ENCODE measurements at regions not wholly inside any gene's neighbourhood (a gene's known extent, or its start where the extent isn't known, plus 50 kb on each side); places are given as distances from the start of the nearest gene placed in this dataset.

DNA sequence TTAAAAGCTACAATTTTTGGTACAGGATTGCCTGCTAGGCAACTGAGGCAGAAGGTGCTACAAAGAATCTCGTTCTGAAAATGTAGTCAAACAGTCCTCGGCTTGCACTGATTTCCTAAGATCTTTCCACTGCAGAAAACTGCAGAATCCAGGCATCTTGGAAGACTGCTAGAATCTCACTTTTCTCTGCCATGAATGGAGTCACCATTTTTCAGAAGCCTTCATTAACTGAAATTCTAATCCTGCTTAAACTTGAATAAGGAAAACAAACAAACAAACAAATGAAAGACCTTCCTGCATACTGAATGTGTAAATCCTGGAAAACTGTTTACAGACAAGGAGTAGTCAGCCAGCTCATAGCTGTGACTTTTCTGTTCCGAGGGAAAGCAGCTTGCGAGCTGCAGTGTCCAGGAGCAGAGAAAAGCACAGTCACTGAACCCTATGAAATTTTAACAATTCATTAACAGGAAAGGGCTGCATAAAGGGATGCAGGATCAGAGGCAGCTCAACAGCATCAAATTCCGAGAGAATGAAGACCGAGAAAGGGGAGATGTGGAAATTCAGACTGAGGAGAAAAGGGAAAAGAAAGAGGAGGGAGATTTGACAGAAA is 210.5 kb upstream of the PIK3C3 start:
- TF ChIP-seq, protein P1, sequence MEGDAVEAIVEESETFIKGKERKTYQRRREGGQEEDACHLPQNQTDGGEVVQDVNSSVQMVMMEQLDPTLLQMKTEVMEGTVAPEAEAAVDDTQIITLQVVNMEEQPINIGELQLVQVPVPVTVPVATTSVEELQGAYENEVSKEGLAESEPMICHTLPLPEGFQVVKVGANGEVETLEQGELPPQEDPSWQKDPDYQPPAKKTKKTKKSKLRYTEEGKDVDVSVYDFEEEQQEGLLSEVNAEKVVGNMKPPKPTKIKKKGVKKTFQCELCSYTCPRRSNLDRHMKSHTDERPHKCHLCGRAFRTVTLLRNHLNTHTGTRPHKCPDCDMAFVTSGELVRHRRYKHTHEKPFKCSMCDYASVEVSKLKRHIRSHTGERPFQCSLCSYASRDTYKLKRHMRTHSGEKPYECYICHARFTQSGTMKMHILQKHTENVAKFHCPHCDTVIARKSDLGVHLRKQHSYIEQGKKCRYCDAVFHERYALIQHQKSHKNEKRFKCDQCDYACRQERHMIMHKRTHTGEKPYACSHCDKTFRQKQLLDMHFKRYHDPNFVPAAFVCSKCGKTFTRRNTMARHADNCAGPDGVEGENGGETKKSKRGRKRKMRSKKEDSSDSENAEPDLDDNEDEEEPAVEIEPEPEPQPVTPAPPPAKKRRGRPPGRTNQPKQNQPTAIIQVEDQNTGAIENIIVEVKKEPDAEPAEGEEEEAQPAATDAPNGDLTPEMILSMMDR (IDR thresholded peaks at IDR 0.05; ENCODE audit: low read depth, low read length, poor library complexity, severe bottlenecking): no peak
- no peak for TF ChIP-seq EZH2phosphoT487 (IDR thresholded peaks at IDR 0.05; ENCODE audit: borderline replicate concordance, low read length)
- Histone ChIP-seq H3K9me3 (ENCODE audit: control insufficient read depth, insufficient read depth, low read length) (no peaks in the 10 kb centered on the region), H3K79me2 (ENCODE audit: control insufficient read depth, low read length) (no peaks in the 10 kb centered on the region), H3K4me1 (ENCODE audit: control insufficient read depth, low read length) (no peaks in the 10 kb centered on the region), H3F3A (ENCODE audit: control insufficient read depth, insufficient read depth) (no peaks in the 10 kb centered on the region), H3K27me3 (ENCODE audit: control insufficient read depth, low read length) (no peaks in the 10 kb centered on the region), H4K20me1 (ENCODE audit: control insufficient read depth, insufficient read depth, low read depth, low read length) (no peaks in the 10 kb centered on the region), H3K4me2 (ENCODE audit: low read length) (no peak overlapping the region), H3K4me3 (ENCODE audit: low read length) (no peak overlapping the region), H3K36me3 (ENCODE audit: control insufficient read depth, low read length) (no peaks in the 10 kb centered on the region), H3K9me2 (replicated peaks; ENCODE audit: control insufficient read depth, low read length) (no peaks in the 10 kb centered on the region), H3K27ac (ENCODE audit: low read depth, low read length) (no peak overlapping the region)

- Histone ChIP-seq H4K20me1 (ENCODE audit: control insufficient read depth, insufficient read depth, low read depth, low read length) (no peaks in the 10 kb centered on the region), H3K9me3 (ENCODE audit: control insufficient read depth, insufficient read depth, low read length) (no peaks in the 10 kb centered on the region), H3K27ac (ENCODE audit: low read depth, low read length) (no peak overlapping the region), H3K4me2 (ENCODE audit: low read length) (no peak overlapping the region), H3K4me1 (ENCODE audit: control insufficient read depth, low read length) (no peaks in the 10 kb centered on the region), H3K27me3 (ENCODE audit: control insufficient read depth, low read length) (no peaks in the 10 kb centered on the region), H3K4me3 (ENCODE audit: low read length) (no peak overlapping the region), H3F3A (ENCODE audit: control insufficient read depth, insufficient read depth) (no peaks in the 10 kb centered on the region), H3K79me2 (ENCODE audit: control insufficient read depth, low read length) (no peaks in the 10 kb centered on the region), H3K9me2 (replicated peaks; ENCODE audit: control insufficient read depth, low read length) (no peaks in the 10 kb centered on the region), H3K36me3 (ENCODE audit: control insufficient read depth, low read length) (no peaks in the 10 kb centered on the region)
- TF ChIP-seq, protein P1 (IDR thresholded peaks at IDR 0.05; ENCODE audit: low read depth, low read length, poor library complexity, severe bottlenecking): no peak
- TF ChIP-seq EZH2phosphoT487 (IDR thresholded peaks at IDR 0.05; ENCODE audit: borderline replicate concordance, low read length): no peak
Measured at GRCh38 chr18:41737218-41737617, 217.8 kb upstream of the PIK3C3 start.

GRCh38 chr18:41734917-41735316 is 220.1 kb upstream of the PIK3C3 start:
- no peaks in the 10 kb centered on the region for H3K4me1 ChIP-seq (ENCODE audit: control insufficient read depth, low read length)
- H3K79me2 ChIP-seq (ENCODE audit: control insufficient read depth, low read length): no peaks in the 10 kb centered on the region
- no peaks in the 10 kb centered on the region for H3K9me2 ChIP-seq (replicated peaks; ENCODE audit: control insufficient read depth, low read length)
- no peak overlapping the region for H3K4me2 ChIP-seq (ENCODE audit: low read length)
- no peaks in the 10 kb centered on the region for H3K27me3 ChIP-seq (ENCODE audit: control insufficient read depth, low read length)
- no peaks in the 10 kb centered on the region for H3K9me3 ChIP-seq (ENCODE audit: control insufficient read depth, insufficient read depth, low read length)
- no peaks in the 10 kb centered on the region for H3F3A ChIP-seq (ENCODE audit: control insufficient read depth, insufficient read depth)
- no peaks in the 10 kb centered on the region for H3K36me3 ChIP-seq (ENCODE audit: control insufficient read depth, low read length)
- H4K20me1 ChIP-seq (ENCODE audit: control insufficient read depth, insufficient read depth, low read depth, low read length): no peaks in the 10 kb centered on the region
- no peak overlapping the region for H3K27ac ChIP-seq (ENCODE audit: low read depth, low read length)
- no peak overlapping the region for H3K4me3 ChIP-seq (ENCODE audit: low read length)
- TF ChIP-seq EZH2phosphoT487 (IDR thresholded peaks at IDR 0.05; ENCODE audit: borderline replicate concordance, low read length): no peak
- TF ChIP-seq, protein P1 (IDR thresholded peaks at IDR 0.05; ENCODE audit: low read depth, low read length, poor library complexity, severe bottlenecking): no peak

All from DOHH2 (cell line).